GM10248 (cell line): ENCODE measurements at regions not wholly inside any gene's neighbourhood (a gene's known extent, or its start where the extent isn't known, plus 50 kb on each side); places are given as distances from the start of the nearest gene placed in this dataset.
"Not testable (repeated sequence)": the region's sequence is repeated elsewhere in the genome, so short reads cannot be mapped to it uniquely, and the experiment has no call there.

Experiments used
- CTCF ChIA-PET: fragments of 300-600 bp; sonication (Branson Sonifier 250); formaldehyde crosslinking; extraction: SDS; loops from one replicate; lab custom pipeline; 2021; ENCODE audit warnings: antibody characterized with exemption; lab: Yijun Ruan, JAX
- POLR2A ChIA-PET: fragments of 350-650 bp; sonication (Branson Sonifier 250); formaldehyde crosslinking; extraction: SDS; loops from one replicate; lab custom pipeline; 2020; ENCODE audit warnings: antibody characterized with exemption; lab: Yijun Ruan, JAX
- DNase-seq: peaks from one replicate; pipeline ENCODE4 v3.0.0; 2012; ENCODE audit errors: extremely low spot score
- TF ChIP-seq, protein P1 (sequence below): IDR thresholded peaks from 2 replicates; pipeline ENCODE4 v1.5.1; 2012; ENCODE audit warnings: mild to moderate bottlenecking, low read depth; ENCODE audit errors: extremely low read depth, missing control alignments, control extremely low read depth

- ChIA-PET CTCF (interaction anchor here (1.4 to 3.4 kb wide), 4 partner anchors 11 to 95 kb away, joined by 3 to 10 read pairs (median 7); no protein-coding TSS in a partner anchor), POLR2A (no interaction called here)
- TF ChIP-seq, protein P1, sequence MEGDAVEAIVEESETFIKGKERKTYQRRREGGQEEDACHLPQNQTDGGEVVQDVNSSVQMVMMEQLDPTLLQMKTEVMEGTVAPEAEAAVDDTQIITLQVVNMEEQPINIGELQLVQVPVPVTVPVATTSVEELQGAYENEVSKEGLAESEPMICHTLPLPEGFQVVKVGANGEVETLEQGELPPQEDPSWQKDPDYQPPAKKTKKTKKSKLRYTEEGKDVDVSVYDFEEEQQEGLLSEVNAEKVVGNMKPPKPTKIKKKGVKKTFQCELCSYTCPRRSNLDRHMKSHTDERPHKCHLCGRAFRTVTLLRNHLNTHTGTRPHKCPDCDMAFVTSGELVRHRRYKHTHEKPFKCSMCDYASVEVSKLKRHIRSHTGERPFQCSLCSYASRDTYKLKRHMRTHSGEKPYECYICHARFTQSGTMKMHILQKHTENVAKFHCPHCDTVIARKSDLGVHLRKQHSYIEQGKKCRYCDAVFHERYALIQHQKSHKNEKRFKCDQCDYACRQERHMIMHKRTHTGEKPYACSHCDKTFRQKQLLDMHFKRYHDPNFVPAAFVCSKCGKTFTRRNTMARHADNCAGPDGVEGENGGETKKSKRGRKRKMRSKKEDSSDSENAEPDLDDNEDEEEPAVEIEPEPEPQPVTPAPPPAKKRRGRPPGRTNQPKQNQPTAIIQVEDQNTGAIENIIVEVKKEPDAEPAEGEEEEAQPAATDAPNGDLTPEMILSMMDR: no peak
- no peak for DNase-seq
These were observed 91.1 kb upstream of the CLPB start for GRCh38 chr11:72525466-72525865.

GRCh38 chr11:72524711-72525110 lies 90.4 kb upstream of the CLPB start:
- POLR2A ChIA-PET: no interaction called here
- TF ChIP-seq, protein P1: no peak
- CTCF ChIA-PET: interaction anchor here (1.3 to 3.4 kb wide), 4 partner anchors 9 to 94 kb away, joined by 3 to 10 read pairs (median 6); no protein-coding TSS in a partner anchor
- DNase-seq: no peak

GRCh38 chr11:72523991-72524390 lies 89.7 kb upstream of the CLPB start:
- POLR2A ChIA-PET: no interaction called here
- TF ChIP-seq, protein P1: no peak
- DNase-seq: no peak
- CTCF ChIA-PET: interaction anchor here (1.3 to 3.4 kb wide), 4 partner anchors 9 to 93 kb away, joined by 3 to 10 read pairs (median 6); no protein-coding TSS in a partner anchor

DNA sequence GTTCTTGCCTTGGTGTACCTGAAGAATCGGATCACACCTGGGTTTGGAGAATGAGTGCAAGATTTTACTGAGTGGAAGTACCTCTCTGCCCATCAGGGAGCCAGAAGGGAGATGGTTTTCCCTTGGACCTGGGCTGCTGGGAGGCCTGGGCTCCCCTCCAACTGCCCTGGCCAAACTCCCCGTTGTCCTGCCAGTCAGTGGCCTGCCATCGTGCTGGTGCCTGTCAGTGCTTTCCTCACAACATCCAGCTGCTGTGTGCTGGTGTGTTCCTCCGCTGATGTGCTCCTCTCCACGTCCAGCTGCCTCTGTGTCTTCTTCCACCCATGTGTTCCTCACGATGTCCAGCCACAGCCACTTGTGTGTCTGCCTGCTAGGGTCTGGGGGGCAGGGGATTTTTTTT lies 87.9 kb upstream of the CLPB start:
- POLR2A ChIA-PET: no interaction called here
- TF ChIP-seq, protein P1: no peak
- DNase-seq: no peak
- CTCF ChIA-PET: no interaction called here

- no peak for DNase-seq
- ChIA-PET POLR2A (no interaction called here), CTCF (interaction anchor here (1.6 to 2.1 kb wide), 2 partner anchors 10 to 27 kb away, joined by 3 to 6 read pairs; no protein-coding TSS in a partner anchor)
- TF ChIP-seq, protein P1: no peak
These were observed 87.3 kb upstream of the CLPB start for GRCh38 chr11:72521664-72522063.

DNA sequence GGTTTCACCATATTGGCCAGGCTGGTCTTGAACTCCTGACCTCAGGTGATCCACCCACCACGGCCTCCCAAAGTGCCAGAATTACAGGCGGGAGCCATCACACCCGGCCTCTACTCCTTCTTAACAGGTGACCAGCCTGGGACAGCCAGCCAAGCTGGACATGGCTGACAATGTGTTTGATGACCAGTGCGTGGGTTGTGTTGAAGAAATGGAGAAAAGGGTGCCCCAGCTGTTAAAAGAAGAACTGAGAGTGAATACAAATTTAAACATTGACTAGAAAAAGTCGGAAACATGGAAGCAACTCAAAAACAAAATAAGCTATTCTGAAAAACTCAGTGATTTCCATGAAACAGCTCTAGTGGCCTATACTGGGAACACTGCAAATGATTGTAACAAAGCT lies 86.5 kb upstream of the CLPB start:
- POLR2A ChIA-PET: no interaction called here
- no peak for DNase-seq
- CTCF ChIA-PET: interaction anchor here (0.8 to 2.1 kb wide), 6 partner anchors 11 to 163 kb away, joined by 3 to 6 read pairs (median 4); no protein-coding TSS in a partner anchor
- TF ChIP-seq, protein P1: no peak

DNA sequence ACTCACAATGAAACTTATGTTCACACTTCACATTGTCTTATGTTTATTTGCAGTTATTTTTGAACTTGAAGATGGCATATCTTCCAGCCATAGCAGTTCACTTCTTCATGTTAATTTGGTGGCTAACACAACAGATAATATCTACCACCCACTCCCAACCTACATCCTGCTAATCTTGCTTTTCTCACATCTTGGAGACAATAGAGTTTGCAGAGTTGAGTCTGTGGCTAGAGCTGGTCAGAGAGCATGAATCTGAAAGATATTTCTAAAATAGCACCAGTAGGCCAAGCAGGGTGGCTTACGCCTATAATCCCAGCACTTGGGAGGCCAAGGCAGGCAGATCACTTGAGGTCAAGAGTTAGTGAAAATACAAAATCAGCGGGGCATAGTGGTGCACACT lies 85.6 kb upstream of the CLPB start:
- CTCF ChIA-PET: interaction anchor here (1.4 to 2.1 kb wide), 3 partner anchors 12 to 164 kb away, joined by 3 to 6 read pairs (median 4); no protein-coding TSS in a partner anchor
- POLR2A ChIA-PET, DNase-seq: not testable (repeated sequence)
